ENCODE measurements at regions not wholly inside any gene's neighbourhood (a gene's known extent, or its start where the extent isn't known, plus 50 kb on each side); places are given as distances from the start of the nearest gene placed in this dataset.
"Not testable (repeated sequence)": the region's sequence is repeated elsewhere in the genome, so short reads cannot be mapped to it uniquely, and the experiment has no call there.

DNA sequence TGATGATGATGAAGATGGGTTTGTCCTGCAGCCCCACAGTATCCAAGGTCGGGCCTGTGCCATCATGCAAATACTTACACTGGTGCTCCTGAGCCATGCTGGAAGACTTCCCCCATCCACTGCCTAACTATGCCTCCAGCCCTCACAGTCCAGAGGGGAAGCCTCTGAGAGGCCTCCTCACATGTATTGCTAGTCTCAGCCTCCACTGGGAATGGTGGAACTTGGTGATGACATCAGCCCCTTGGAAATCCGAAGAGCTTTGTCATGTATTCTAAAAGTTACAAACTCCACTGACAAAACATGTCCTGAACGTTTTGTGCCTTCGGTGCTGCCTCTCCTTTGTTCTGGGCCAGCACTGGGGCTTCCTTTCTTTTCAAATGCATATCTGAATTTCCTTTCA lies 61.1 kb upstream of the DMRTB1 start:
- DNase-seq, result peak; percentile 39
- intact Hi-C loops (cut with DNase I), result no loop called here
- Histone ChIP-seq H3K4me1 (no peaks in the 10 kb centered on the region), H3K27me3 (peaks cover 0 to 6% (median 0%) of the 10 kb centered on the region in 3 donors), H3K4me3 (no peak overlapping the region), H3K27ac (no peak overlapping the region), H3K9me3 (no peaks in the 10 kb centered on the region), H3K36me3 (no peaks in the 10 kb centered on the region)
- no peak for TF ChIP-seq POLR2A (IDR thresholded peaks at IDR 0.05)
- no peak for TF ChIP-seq POLR2AphosphoS5 (IDR thresholded peaks at IDR 0.05)
- TF ChIP-seq EP300 (IDR thresholded peaks at IDR 0.05), result no peak
- TF ChIP-seq, protein P1, sequence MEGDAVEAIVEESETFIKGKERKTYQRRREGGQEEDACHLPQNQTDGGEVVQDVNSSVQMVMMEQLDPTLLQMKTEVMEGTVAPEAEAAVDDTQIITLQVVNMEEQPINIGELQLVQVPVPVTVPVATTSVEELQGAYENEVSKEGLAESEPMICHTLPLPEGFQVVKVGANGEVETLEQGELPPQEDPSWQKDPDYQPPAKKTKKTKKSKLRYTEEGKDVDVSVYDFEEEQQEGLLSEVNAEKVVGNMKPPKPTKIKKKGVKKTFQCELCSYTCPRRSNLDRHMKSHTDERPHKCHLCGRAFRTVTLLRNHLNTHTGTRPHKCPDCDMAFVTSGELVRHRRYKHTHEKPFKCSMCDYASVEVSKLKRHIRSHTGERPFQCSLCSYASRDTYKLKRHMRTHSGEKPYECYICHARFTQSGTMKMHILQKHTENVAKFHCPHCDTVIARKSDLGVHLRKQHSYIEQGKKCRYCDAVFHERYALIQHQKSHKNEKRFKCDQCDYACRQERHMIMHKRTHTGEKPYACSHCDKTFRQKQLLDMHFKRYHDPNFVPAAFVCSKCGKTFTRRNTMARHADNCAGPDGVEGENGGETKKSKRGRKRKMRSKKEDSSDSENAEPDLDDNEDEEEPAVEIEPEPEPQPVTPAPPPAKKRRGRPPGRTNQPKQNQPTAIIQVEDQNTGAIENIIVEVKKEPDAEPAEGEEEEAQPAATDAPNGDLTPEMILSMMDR (IDR thresholded peaks at IDR 0.05), result no peak
- WGBS, 2 donors, result 53 to 83% methylated on average over 4 of the region's 4 CpGs

DNA sequence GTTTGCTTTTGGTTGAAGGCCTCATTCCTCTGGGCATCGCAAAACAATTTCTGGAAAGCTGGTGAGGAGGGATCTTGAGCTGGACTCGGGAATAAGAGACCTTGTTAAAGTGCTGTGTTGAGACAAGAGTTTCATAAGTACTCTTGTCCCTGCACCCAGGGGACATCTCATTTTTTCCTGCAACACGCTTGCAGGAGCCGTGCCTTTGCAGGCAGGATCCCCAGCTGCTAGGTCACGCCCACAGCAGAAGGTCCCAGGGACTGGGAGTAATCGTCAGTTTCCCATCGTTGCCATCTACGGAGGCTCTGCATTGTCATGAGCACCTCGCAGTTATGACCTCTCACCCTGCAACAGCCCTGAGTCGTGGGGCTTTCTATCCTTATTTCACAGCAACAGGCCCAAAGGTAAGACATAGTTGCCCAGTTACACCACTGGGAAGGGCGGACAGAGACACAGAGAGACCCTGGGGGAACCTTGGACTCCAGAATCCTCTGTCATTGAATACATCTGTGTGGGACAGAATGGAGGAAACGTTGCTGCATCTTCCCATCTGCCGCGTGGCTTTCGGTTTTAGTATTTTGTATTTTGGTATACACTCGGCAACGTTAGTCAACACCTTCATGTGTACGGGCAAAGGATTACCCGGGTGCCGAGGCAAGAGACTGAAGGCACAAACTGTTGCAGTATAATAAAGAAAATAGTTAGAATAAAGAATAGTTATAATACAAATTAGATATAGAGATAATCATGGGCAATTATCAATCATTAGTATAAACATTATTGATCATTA lies 60.4 kb upstream of the DMRTB1 start:
- H3K9me3 ChIP-seq, result no peaks in the 10 kb centered on the region
- no peaks in the 10 kb centered on the region for H3K36me3 ChIP-seq
- WGBS, 2 donors, result 87 to 90% methylated on average over 20 of the region's 20 CpGs
- peak; percentile 8 for DNase-seq
- intact Hi-C loops (cut with DNase I), result no loop called here
- no peak for TF ChIP-seq EP300 (IDR thresholded peaks at IDR 0.05)
- no peak overlapping the region for H3K27ac ChIP-seq
- no peaks in the 10 kb centered on the region for H3K4me1 ChIP-seq
- H3K4me3 ChIP-seq, result no peak overlapping the region
- H3K27me3 ChIP-seq, result peaks cover 0 to 6% (median 0%) of the 10 kb centered on the region in 3 donors

DNA sequence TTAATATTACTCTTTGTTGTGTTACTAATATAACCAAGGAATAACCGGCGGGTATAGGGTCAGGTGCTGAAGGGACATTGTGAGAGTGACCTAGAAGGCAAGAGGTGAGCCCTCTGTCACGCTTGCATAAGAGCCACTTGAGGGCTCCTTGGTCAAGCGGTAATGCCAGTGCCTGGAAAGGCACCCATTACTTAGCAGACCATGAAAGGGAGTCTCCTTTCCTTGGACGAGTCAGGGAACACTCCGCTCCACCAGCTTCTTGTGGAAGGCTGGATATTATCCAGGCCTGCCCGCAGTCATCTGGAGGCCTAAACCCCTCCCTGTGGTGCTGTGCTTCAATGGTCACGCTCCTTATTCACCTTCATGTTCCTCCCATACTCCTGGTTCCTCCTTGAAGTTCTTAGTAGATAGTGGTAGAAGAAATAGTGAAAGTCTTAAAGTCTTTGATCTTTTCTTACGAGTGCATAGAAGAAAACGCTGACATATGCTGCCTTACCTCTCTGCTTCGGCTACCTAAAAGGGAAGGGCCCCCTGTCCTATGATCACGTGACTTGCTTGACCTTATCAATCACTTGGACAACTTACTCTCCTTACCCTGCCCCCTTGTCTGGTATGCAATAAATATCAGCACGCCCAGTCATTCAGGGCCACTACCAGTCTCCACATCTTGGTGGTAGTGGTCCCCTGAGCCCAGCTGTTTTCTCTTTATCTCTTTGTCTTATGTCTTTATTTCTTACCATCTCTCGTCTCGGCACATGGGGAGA lies 59.6 kb upstream of the DMRTB1 start:
- WGBS, 2 donors, result 91 to 92% methylated on average over 15 of the region's 15 CpGs
- peak; percentile 29 for DNase-seq
- intact Hi-C loops (cut with DNase I), result not testable (repeated sequence)

DNA sequence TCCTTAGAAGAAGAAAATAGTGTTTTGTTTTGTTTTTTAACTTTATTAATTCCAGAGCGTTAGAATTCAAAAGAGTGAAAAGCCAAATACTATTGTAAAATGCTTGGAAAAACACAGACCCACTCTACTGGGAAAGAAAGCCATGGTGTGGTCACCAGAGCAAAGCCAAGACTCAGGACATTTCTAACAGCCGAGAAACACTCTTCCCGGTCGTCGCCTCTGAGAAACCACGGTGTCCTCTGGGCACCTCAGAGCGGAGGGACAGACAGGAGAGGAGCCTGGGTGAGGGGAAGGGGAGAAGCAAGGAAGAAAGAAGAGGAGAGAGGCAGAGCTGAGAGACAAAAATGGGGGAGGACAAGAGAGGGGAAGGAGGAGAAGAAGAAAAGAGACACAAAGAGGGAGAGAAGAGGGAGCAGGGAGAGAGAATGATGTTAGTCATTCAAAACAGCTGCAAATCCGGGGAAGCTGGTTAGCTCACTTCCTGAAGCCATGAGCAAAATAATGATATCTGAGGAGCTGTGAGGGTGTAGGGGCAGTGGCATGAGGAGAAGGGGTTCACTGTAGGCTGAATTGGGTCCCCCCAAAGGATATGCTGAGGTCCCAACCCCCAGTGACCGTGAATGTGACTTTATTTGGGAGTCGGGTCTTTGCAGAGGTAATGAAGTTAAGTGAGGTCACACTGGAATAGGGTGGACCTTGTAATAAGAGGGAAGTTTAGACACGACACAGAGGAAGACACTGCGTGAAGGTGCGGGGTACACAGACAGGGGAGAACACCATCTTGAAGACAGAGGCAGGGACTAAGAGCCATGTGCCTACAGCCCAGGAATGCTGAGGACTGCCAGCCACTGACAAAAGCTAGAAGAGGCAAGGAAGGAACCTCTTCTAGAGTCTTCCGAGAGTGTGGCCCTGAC lies 58.2 kb upstream of the DMRTB1 start:
- Histone ChIP-seq H3K27me3 (peaks cover 0 to under 1% (median 0%) of the 10 kb centered on the region in 3 donors), H3K4me1 (no peaks in the 10 kb centered on the region), H3K27ac (no peak overlapping the region), H3K4me3 (no peak overlapping the region), H3K9me3 (no peaks in the 10 kb centered on the region), H3K36me3 (no peaks in the 10 kb centered on the region)
- WGBS, 2 donors, result 85 to 87% methylated on average over 14 of the region's 14 CpGs
- peak; percentile 20 for DNase-seq
- intact Hi-C loops (cut with DNase I), result no loop called here
- TF ChIP-seq EP300 (IDR thresholded peaks at IDR 0.05) (no peak), POLR2AphosphoS5 (IDR thresholded peaks at IDR 0.05) (no peak), POLR2A (IDR thresholded peaks at IDR 0.05) (no peak)
- TF ChIP-seq, protein P1 (IDR thresholded peaks at IDR 0.05), result no peak

More for the DNA sequence above, 59.6 kb upstream of the DMRTB1 start:
- not testable (repeated sequence) for H3K27ac ChIP-seq, H3K4me3 ChIP-seq, H3K27me3 ChIP-seq, H3K9me3 ChIP-seq, H3K4me1 ChIP-seq, H3K36me3 ChIP-seq

DNA sequence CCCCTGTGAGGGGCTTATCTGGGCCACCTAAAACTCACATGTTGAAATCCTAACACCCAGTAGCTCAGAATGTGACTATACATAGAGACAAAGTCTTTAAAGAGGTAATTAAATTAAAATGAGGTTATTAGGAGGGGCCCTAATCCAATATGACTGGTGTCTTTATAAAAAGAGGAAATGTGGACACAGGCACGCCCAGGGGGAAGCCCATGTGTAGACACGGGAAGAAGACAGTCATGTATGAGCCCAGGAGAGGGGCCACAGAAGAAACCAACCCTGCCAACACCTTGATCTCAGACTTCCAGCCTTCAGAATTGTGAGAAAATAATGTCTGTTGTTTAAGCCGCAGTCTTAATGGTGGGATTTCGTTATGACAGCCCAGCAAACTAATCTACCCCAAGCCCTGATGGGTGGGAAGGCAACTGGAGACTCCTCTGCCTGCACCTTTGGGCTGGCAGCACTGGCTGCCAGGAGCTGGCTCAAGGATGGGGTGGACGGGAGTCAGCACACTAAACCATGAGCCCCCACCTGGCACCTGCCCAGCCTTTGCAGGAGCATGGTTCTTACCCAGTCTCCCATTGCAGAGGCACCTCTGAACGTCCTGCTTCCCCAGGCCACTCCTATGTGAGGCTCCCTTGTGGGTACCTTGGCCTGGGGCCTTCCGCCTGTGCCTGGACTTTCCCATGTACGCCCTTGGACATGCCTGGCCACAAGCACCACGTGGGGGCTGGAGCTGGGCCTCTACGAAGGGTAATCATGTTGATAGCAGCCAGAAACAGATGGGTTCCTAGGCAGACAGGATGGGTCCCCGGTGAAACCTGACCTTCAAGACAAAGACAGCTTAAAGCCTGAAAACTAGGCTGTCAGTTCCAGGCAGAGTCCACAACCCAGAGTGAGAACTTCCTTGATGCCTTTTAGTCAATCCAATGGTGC lies 57.1 kb upstream of the DMRTB1 start:
- intact Hi-C loops (cut with DNase I), result no loop called here
- no peaks in the 10 kb centered on the region for H3K9me3 ChIP-seq
- no peaks in the 10 kb centered on the region for H3K36me3 ChIP-seq
- H3K27ac ChIP-seq, result no peak overlapping the region
- no peaks in the 10 kb centered on the region for H3K4me1 ChIP-seq
- H3K27me3 ChIP-seq, result no peaks in the 10 kb centered on the region
- 76 to 87% methylated on average over 11 of the region's 11 CpGs for WGBS, 2 donors
- DNase-seq, result peak; percentile 40
- TF ChIP-seq, protein P1 (IDR thresholded peaks at IDR 0.05), result no peak
- TF ChIP-seq POLR2A (IDR thresholded peaks at IDR 0.05), result no peak
- TF ChIP-seq EP300 (IDR thresholded peaks at IDR 0.05), result no peak
- TF ChIP-seq POLR2AphosphoS5 (IDR thresholded peaks at IDR 0.05), result no peak
- H3K4me3 ChIP-seq, result no peak overlapping the region
